ENCODE measurements at regions not wholly inside any gene's neighbourhood (a gene's known extent, or its start where the extent isn't known, plus 50 kb on each side); places are given as distances from the start of the nearest gene placed in this dataset.
"Not testable (repeated sequence)": the region's sequence is repeated elsewhere in the genome, so short reads cannot be mapped to it uniquely, and the experiment has no call there.

GRCh38 chr3:88298189-88298588, 148.4 kb downstream of the C3orf38 start:
- H3K4me3 ChIP-seq (ENCODE audit: low read depth, low read length) = no peak overlapping the region
- DNase-seq (ENCODE audit: low read depth) = no peak
- no peaks in the 10 kb centered on the region for H3K36me3 ChIP-seq (ENCODE audit: control insufficient read depth, insufficient read depth, low read length)
- no peak for TF ChIP-seq CTCF (IDR thresholded peaks at IDR 0.05; ENCODE audit: insufficient read depth, low read length, poor library complexity, severe bottlenecking)
- no peaks in the 10 kb centered on the region for H3K27me3 ChIP-seq (ENCODE audit: control insufficient read depth, insufficient read depth, low read length)

GRCh38 chr3:88301273-88301995, 151.7 kb downstream of the C3orf38 start:
- DNase-seq (ENCODE audit: low read depth) = no peak
- H3K36me3 ChIP-seq (ENCODE audit: control insufficient read depth, insufficient read depth, low read length) = no peaks in the 10 kb centered on the region
- no peak for TF ChIP-seq CTCF (IDR thresholded peaks at IDR 0.05; ENCODE audit: insufficient read depth, low read length, poor library complexity, severe bottlenecking)
- H3K4me3 ChIP-seq (ENCODE audit: low read depth, low read length) = no peak overlapping the region
- H3K27me3 ChIP-seq (ENCODE audit: control insufficient read depth, insufficient read depth, low read length) = no peaks in the 10 kb centered on the region

GRCh38 chr3:88301996-88302393, 152.2 kb downstream of the C3orf38 start:
- Histone ChIP-seq H3K27me3 (ENCODE audit: control insufficient read depth, insufficient read depth, low read length) (no peaks in the 10 kb centered on the region), H3K4me3 (ENCODE audit: low read depth, low read length) (no peak overlapping the region), H3K36me3 (ENCODE audit: control insufficient read depth, insufficient read depth, low read length) (no peaks in the 10 kb centered on the region)
- no peak for DNase-seq (ENCODE audit: low read depth)
- no peak for TF ChIP-seq CTCF (IDR thresholded peaks at IDR 0.05; ENCODE audit: insufficient read depth, low read length, poor library complexity, severe bottlenecking)

- H3K27me3 ChIP-seq (ENCODE audit: control insufficient read depth, insufficient read depth, low read length) = not testable (repeated sequence)
These were observed 153.7 kb downstream of the C3orf38 start for GRCh38 chr3:88303331-88303904.

GRCh38 chr3:88307666-88308065, 157.9 kb downstream of the C3orf38 start:
- no peak for TF ChIP-seq CTCF (IDR thresholded peaks at IDR 0.05; ENCODE audit: insufficient read depth, low read length, poor library complexity, severe bottlenecking)
- Histone ChIP-seq H3K4me3 (ENCODE audit: low read depth, low read length) (no peak overlapping the region), H3K27me3 (ENCODE audit: control insufficient read depth, insufficient read depth, low read length) (no peaks in the 10 kb centered on the region), H3K36me3 (ENCODE audit: control insufficient read depth, insufficient read depth, low read length) (no peaks in the 10 kb centered on the region)
- DNase-seq (ENCODE audit: low read depth) = no peak

More at GRCh38 chr3:88303331-88303904, 153.7 kb downstream of the C3orf38 start:
- not testable (repeated sequence) for H3K36me3 ChIP-seq (ENCODE audit: control insufficient read depth, insufficient read depth, low read length); H3K4me3 ChIP-seq (ENCODE audit: low read depth, low read length); DNase-seq (ENCODE audit: low read depth)

GRCh38 chr3:88311826-88312225, 162.1 kb downstream of the C3orf38 start:
- H3K4me3 ChIP-seq (ENCODE audit: low read depth, low read length) = no peak overlapping the region
- no peaks in the 10 kb centered on the region for H3K36me3 ChIP-seq (ENCODE audit: control insufficient read depth, insufficient read depth, low read length)
- H3K27me3 ChIP-seq (ENCODE audit: control insufficient read depth, insufficient read depth, low read length) = no peaks in the 10 kb centered on the region
- no peak for DNase-seq (ENCODE audit: low read depth)
- no peak for TF ChIP-seq CTCF (IDR thresholded peaks at IDR 0.05; ENCODE audit: insufficient read depth, low read length, poor library complexity, severe bottlenecking)
